ENCODE measurements at regions not wholly inside any gene's neighbourhood (a gene's known extent, or its start where the extent isn't known, plus 50 kb on each side); places are given as distances from the start of the nearest gene placed in this dataset.

GRCh38 chr1:208933984-208934525, 649.5 kb upstream of the CAMK1G start:
- TF ChIP-seq CTCF (tag by site-specific recombination; IDR thresholded peaks at IDR 0.05), result no peak
- no peak for TF ChIP-seq INSM2 (tag by site-specific recombination; IDR thresholded peaks at IDR 0.05)
- no peak for TF ChIP-seq IKZF3 (tag by site-specific recombination; IDR thresholded peaks at IDR 0.05)
- no peak for TF ChIP-seq ZNF274 (IDR thresholded peaks at IDR 0.05; ENCODE audit: low read length)
- TF ChIP-seq ZNF274 (tag by site-specific recombination; IDR thresholded peaks at IDR 0.05; ENCODE audit: borderline replicate concordance), result no peak
- TF ChIP-seq ZNF621 (tag by site-specific recombination; IDR thresholded peaks at IDR 0.05), result no peak
- TF ChIP-seq ZNF837 (tag by site-specific recombination; IDR thresholded peaks at IDR 0.05), result no peak
- TF ChIP-seq ZNF398 (tag by site-specific recombination; IDR thresholded peaks at IDR 0.05), result no peak
